ENCODE measurements at regions not wholly inside any gene's neighbourhood (a gene's known extent, or its start where the extent isn't known, plus 50 kb on each side); places are given as distances from the start of the nearest gene placed in this dataset.

- TF ChIP-seq CTCF (IDR thresholded peaks at IDR 0.05; ENCODE audit: insufficient read depth, low read length, poor library complexity, severe bottlenecking) = no peak
- TF ChIP-seq EZH2phosphoT487 (conservative IDR thresholded peaks at IDR 0.05; ENCODE audit: low read length) = no peak
These were observed 60.7 kb upstream of the LAMA2 start for GRCh38 chr6:128822271-128822670.
